Left forelimb (tissue), 1 donor: ENCODE measurements at regions not wholly inside any gene's neighbourhood (a gene's known extent, or its start where the extent isn't known, plus 50 kb on each side); places are given as distances from the start of the nearest gene placed in this dataset.
A peak's percentile ranks its signal among the peaks of the same experiment; 100 is the strongest.

Source experiments
- DNase-seq: peaks from one replicate; pipeline ENCODE4 v3.0.0-alpha.2; 2018; ENCODE audit warnings: low spot score

DNA sequence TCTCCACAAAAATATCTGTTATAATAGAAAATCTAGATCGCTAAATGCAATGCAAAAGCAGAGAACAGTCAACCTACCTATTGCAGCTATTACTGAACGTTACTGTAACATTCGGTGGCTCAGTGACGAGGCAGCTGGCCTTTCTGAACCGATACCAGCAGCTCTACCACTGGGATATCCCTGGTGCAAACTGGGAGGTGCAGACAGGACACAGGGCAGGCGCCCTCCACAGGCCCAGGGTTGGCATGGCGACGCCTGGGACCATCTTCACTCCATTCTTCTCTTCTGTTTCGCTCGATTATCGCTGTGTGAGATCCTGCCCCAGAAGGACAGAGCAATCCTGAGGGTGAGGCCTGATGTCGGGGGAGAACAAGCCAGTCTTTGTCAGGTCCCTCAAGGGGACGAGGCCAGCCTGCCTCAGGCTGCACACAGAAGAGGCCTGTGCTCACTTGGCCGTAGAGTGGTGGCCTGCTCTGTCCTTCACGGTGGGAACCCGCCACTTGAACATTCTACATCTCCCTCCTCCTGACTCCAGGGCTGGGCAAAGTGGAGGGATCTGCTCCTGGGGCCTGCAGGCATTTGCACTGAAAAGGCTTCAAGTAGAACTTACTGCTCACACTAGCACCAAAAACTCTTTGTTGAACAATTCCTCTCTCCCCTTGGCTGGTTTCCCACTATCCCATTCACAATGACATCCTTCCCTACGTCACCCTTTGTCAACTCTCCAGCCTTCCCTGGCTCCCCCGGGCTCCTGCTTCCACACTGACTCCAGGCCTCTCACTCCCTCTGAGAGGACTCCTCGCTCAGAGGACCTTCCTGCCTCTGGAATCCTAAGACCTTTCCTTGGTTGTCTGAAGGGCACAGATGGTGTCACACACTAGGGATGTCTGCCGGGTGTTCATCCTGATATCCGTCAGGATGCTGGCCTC, 49.7 kb downstream of the CYRIA start:
- DNase-seq, result no peak

DNA sequence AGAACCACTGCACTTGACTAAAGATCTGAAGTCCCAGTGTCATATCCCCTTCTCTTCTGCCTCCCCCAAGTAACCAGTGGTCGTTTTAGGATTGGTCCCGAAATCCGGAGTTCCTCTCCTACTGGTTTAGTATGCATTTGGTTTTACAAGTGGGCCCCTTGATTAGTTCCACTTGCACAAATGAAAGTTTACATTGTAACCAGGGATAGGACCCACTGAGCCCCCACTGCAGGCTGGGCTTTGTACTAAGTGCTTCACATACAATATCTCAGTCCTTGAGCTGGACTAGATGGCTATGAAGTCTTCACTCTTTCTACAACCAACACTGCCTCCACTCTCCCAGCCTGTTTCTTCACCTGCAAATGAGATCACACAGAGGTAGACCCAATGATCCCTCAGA, 50.4 kb downstream of the CYRIA start:
- no peak for DNase-seq

DNA sequence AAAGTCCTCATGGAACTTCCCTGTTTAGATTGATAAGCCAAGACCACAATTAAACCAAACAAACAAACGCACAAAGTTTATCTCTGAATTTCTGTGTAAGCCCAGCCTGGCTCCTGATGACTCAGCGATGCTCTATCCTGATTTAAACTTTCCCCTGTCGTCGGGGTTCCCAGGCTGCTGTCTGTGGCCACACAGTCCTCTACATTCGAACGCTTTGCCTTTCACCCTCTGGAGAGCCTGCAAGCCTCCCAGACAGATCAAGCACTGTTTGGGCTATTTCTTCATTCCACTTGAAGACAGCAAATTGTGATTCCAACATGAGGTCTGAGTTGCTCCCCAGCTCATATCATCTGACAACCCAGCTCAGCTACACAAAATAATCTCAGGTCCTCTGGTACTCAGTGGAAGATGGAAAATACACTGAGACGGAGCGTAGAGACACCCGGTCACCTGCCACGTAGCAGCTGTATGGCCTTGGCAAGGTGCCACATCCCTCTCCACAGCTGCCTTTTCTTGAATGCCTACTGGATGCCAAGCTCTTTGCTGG, 51.2 kb downstream of the CYRIA start:
- no peak for DNase-seq

GRCh38 chr2:16613539-16614011, 52.1 kb downstream of the CYRIA start:
- no peak for DNase-seq

DNA sequence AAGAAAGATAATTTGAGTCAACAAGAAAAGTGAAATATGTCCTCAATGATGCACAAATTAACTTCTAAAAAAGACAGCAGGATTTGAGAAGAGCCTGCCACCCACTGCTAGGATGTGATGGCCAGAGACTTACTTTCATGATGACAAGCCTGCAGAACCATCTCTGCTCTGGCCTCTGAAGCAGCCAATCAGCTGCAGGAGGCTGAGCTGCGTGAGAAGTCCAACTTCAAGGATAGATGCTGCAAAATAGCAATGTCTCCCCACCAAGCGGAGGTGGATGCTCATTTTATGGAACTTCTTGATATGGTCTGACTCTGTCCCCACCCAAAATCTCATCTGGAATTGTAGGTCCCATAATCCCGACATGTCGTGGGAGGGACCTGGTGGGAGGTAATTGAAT, 53.1 kb downstream of the CYRIA start:
- no peak for DNase-seq

DNA sequence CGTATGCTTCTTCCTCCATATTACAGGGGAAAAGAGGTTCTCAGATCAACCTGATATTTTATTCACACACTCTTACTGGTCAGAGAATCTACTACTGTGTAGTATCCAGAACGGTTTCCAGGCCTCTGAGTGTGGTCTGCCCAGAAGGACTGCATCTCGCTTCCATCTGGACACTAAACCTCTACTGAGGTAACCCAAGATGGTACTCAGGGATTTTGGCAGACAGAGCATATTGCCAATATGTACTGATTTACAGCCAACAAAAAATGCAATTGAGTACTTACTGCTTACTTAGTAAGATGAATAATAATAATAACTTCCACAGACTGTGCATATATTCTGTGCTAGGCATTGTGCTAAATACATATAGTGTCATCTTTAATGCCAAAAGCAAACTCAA, 55.8 kb downstream of the CYRIA start:
- DNase-seq, result no peak

DNA sequence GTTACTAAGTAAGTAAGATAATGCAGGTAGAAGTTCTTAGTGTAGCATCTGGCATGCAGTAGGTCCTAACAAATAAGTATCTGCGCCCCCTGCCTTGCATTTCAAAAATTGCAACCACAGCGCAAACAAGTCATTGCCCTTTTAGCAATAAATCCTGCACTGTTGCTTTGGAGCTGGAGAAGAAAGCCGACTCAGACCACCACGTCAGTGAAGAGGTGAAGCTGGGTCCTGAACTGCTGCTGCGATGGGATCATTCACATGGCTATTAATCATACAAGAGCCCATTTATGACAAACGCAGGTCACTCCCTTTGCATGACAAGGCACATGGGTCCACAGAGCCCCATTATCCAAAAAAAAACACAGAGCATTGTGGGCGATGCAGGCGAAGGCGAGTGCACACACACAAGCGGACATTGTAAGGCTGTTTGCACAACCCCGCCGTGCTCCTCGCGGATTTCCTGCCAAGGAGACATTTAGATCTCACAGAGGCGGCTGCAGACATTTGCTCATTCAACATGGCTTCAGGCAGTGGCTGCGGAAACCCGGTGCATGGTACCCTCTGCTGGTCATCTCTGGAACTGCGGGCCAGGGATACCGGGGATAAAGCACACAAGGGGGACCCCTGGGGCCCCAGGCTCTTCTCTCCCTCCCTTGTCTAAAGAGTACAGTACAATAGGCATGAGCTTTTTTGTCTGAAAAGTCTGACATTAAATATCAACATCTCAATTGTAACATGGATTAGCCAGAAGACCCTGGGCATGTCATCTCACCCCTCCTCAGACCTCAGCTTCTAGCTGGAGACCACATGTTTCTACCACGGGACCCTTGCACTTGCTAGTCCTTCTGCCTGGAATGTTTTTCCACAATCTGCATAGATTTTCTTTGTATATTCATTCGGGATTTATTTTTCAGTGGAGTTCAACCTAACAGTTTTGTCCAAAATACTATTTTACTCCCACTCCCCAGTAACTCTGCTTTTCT, 56.7 kb downstream of the CYRIA start:
- DNase-seq, result peak; percentile 89

GRCh38 chr2:16607301-16607700, 58.3 kb downstream of the CYRIA start:
- DNase-seq, result no peak

- no peak for DNase-seq
Measured at GRCh38 chr2:16604236-16604635, 61.4 kb downstream of the CYRIA start.

GRCh38 chr2:16591370-16591933, 74.2 kb downstream of the CYRIA start:
- no peak for DNase-seq

DNA sequence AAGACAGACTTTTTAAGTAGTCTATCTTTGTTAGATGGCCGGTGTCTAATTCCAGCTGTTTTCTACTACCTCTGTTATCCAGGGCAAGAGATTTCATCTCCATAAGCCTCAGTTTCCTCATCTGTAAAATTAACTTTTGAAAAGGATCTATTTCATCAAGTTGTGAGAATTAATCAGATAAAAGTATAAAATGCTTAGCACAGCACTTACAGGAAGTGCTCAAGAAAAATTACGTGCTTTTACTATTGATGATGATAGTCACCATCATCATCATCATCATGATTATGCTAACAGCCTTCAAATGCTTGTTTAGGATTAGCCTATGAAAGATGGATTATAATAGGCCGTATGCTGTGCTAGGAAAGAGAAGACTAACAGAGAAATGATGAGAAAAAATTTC, 76.2 kb downstream of the CYRIA start:
- no peak for DNase-seq

- DNase-seq, result no peak
Measured at GRCh38 chr2:16588565-16588964, 77.1 kb downstream of the CYRIA start.

GRCh38 chr2:16587601-16588000, 78.0 kb downstream of the CYRIA start:
- DNase-seq, result no peak

- no peak for DNase-seq
Measured at GRCh38 chr2:16584824-16585540, 80.7 kb downstream of the CYRIA start.

DNA sequence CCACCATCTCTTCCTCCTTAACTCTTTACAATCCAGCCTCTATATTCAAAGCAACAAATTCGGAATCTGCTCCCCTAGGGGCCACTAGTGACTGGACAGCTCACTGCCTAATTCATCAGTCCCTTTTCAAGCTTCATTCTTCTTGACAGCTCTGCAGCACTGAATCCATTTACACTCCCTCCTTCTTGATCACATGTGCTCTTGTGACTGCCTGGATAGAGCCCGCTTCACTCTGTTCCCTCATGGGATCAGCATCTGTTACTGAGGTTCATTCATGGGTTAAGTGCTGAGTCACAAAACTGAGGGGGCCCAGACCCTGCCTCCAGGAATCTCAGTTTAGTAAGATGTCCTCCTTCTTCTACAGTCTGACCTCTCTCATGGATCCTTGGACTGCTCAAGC, 81.5 kb downstream of the CYRIA start:
- DNase-seq, result no peak

DNA sequence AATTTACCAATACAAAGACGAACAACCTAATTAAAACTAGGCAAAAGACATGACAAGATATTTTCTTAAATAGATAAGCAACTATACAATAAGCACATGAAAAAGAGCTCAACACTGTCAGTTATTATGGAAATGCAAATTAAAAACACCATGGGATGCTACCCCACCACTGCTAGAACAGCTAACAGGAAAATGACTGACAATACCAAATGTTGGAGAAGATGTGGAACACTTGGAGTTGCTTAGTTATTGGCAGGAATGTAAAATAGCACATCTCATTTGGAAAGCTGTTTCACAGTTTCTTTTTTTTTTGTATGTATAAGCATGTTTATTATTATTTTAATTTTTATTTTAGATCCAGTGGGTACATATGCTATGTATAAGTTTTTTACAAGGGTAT, 84.4 kb downstream of the CYRIA start:
- DNase-seq, result no peak

GRCh38 chr2:16578081-16578480, 87.6 kb downstream of the CYRIA start:
- no peak for DNase-seq

DNA sequence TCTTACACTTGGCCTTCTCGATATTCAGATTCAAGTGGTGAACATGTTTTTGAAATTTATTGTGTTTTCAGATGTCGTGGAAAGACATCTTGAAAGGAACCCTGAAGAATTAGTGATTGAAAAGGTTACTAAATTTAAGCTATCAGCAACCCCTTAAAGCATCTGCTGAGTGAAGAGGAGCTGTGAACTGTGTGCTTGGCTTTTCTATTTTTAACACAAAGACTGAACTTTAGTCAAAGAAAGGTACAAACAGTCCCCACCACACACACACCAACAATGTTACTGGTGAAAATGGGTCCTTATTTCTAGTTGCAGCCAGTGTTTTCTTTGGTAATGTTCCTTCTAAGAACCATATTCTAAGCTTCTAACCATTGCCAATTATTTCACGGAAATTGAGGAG, 95.1 kb downstream of the CYRIA start:
- DNase-seq, result no peak

- DNase-seq, result no peak
Measured at GRCh38 chr2:16568998-16569784, 96.4 kb downstream of the CYRIA start.

GRCh38 chr2:16566701-16567100, 98.9 kb downstream of the CYRIA start:
- no peak for DNase-seq

- no peak for DNase-seq
Measured at GRCh38 chr2:16565481-16565880, 100.2 kb downstream of the CYRIA start.
